NCI-H2227 (cell line): ENCODE measurements at regions not wholly inside any gene's neighbourhood (a gene's known extent, or its start where the extent isn't known, plus 50 kb on each side); places are given as distances from the start of the nearest gene placed in this dataset.
"Not testable (repeated sequence)": the region's sequence is repeated elsewhere in the genome, so short reads cannot be mapped to it uniquely, and the experiment has no call there.

Experiments used
- DNase-seq: peaks from one replicate; lab custom pipeline; 2025; ENCODE audit not compliant: unreplicated experiment; lab: John Stamatoyannopoulos, UW

GRCh38 chr17:74126179-74126900 is 77.1 kb upstream of the RPL38 start:
- no peak for DNase-seq

GRCh38 chr17:74126959-74127358 is 76.5 kb upstream of the RPL38 start:
- DNase-seq, result no peak

- DNase-seq, result no peak
Observed at GRCh38 chr17:74128456-74129211, 74.8 kb upstream of the RPL38 start.

GRCh38 chr17:74129800-74130199 is 73.7 kb upstream of the RPL38 start:
- DNase-seq, result not testable (repeated sequence)

GRCh38 chr17:74130276-74130675 is 73.2 kb upstream of the RPL38 start:
- DNase-seq, result no peak

GRCh38 chr17:74130841-74131240 is 72.6 kb upstream of the RPL38 start:
- no peak for DNase-seq

GRCh38 chr17:74132354-74132753 is 71.1 kb upstream of the RPL38 start:
- no peak for DNase-seq

GRCh38 chr17:74133740-74134139 is 69.7 kb upstream of the RPL38 start:
- DNase-seq, result no peak

GRCh38 chr17:74134234-74134633 is 69.2 kb upstream of the RPL38 start:
- not testable (repeated sequence) for DNase-seq

- no peak for DNase-seq
Observed at GRCh38 chr17:74134991-74135390, 68.5 kb upstream of the RPL38 start.

GRCh38 chr17:74135391-74136167 is 67.9 kb upstream of the RPL38 start:
- DNase-seq, result no peak

- DNase-seq, result no peak
Observed at GRCh38 chr17:74137416-74137815, 66.1 kb upstream of the RPL38 start.

- DNase-seq, result no peak
Observed at GRCh38 chr17:74139120-74139519, 64.4 kb upstream of the RPL38 start.

GRCh38 chr17:74140282-74140681 is 63.2 kb upstream of the RPL38 start:
- no peak for DNase-seq

- DNase-seq, result no peak
Observed at GRCh38 chr17:74141612-74142011, 61.9 kb upstream of the RPL38 start.

GRCh38 chr17:74143318-74143717 is 60.2 kb upstream of the RPL38 start:
- not testable (repeated sequence) for DNase-seq

GRCh38 chr17:74145756-74146155 is 57.7 kb upstream of the RPL38 start:
- DNase-seq, result no peak

GRCh38 chr17:74146196-74146595 is 57.3 kb upstream of the RPL38 start:
- no peak for DNase-seq

GRCh38 chr17:74147056-74147835 is 56.2 kb upstream of the RPL38 start:
- DNase-seq, result no peak

- DNase-seq, result no peak
Observed at GRCh38 chr17:74147966-74148365, 55.5 kb upstream of the RPL38 start.

- DNase-seq, result no peak
Observed at GRCh38 chr17:74148446-74148845, 55.0 kb upstream of the RPL38 start.
